Endothelial cell of umbilical vein (primary cell): ENCODE measurements at regions not wholly inside any gene's neighbourhood (a gene's known extent, or its start where the extent isn't known, plus 50 kb on each side); places are given as distances from the start of the nearest gene placed in this dataset.
A peak's percentile ranks its signal among the peaks of the same experiment; 100 is the strongest.

Experiments
- BruUV-seq: library from RNA; stranded (reverse); fragments of 400-500 nt; replicated peaks from 2 replicates; lab custom pipeline; 2021; lab: Mats Ljungman, UMichigan
- CTCF ChIA-PET: fragments of 300-600, 350-600 bp; sonication (Branson Sonifier 250); formaldehyde crosslinking; loops from one replicate; lab custom pipeline; 2021; ENCODE audit warnings: antibody characterized with exemption, inconsistent platforms; lab: Charles Lee
- POLR2A ChIA-PET: fragments of 300-600, 350-600 bp; sonication (Branson Sonifier 250); formaldehyde crosslinking; loops from one replicate; lab custom pipeline; 2021; ENCODE audit warnings: antibody characterized with exemption, inconsistent platforms; lab: Charles Lee
- DNase-seq: peaks from one replicate; pipeline ENCODE4 v3.0.0-alpha.2; 2011; ENCODE audit warnings: low read depth, low spot score
- FAIRE-seq: peaks from 2 replicates; lab custom pipeline; 2011; peaks lifted over from hg19 to GRCh38; lab: Jason Lieb, UNC
- H2AFZ ChIP-seq: 2 replicates; pipeline ENCODE4 v1.6.0; 2012; ENCODE audit warnings: low read depth, low read length, control low read depth, inconsistent platforms
- H3K27ac ChIP-seq: 2 replicates; pipeline ENCODE4 v1.5.1; 2011; ENCODE audit warnings: low read depth, mild to moderate bottlenecking, control low read depth, low read length, moderate library complexity; ENCODE audit not compliant: insufficient read depth
- H3K27me3 ChIP-seq, 2 experiments: 2 replicates each; pipeline versions ENCODE4 v1.6.0 to v1.6.1; 2011; ENCODE audit warnings: low read length in 2 of 2, mixed read lengths in 1 of 2; ENCODE audit not compliant: control insufficient read depth in 2 of 2, insufficient read depth in 2 of 2
- H3K36me3 ChIP-seq, 2 experiments: 2 replicates in 1 of 2; 3 replicates in 1 of 2; pipeline ENCODE4 v1.5.1; 2011; ENCODE audit warnings: low read length in 2 of 2, mild to moderate bottlenecking in 1 of 2, moderate library complexity in 1 of 2; ENCODE audit not compliant: control insufficient read depth in 2 of 2, insufficient read depth in 2 of 2; ENCODE audit errors: extremely low read depth in 1 of 2
- H3K4me1 ChIP-seq: 3 replicates; pipeline ENCODE4 v1.5.1; 2011; ENCODE audit warnings: mild to moderate bottlenecking, low read length; ENCODE audit not compliant: control insufficient read depth, insufficient read depth; ENCODE audit errors: extremely low read depth
- H3K4me2 ChIP-seq: 2 replicates; pipeline ENCODE4 v1.6.1; 2011; ENCODE audit warnings: low read length, control low read depth, mixed read lengths; ENCODE audit not compliant: insufficient read depth
- H3K4me3 ChIP-seq, 3 experiments: fragments of 200-600 bp in 1 of 3; sonication (generic), shearing (Covaris generic) in 1 of 3; replicated peaks in 1 of 3; 2 replicates each; pipeline ENCODE4 v1.5.1; 2011 to 2016; ENCODE audit warnings: control low read depth in 3 of 3, low read length in 3 of 3, mild to moderate bottlenecking in 2 of 3, inconsistent platforms in 1 of 3, low read depth in 1 of 3, moderate library complexity in 1 of 3; ENCODE audit not compliant: insufficient read depth in 1 of 3
- H3K79me2 ChIP-seq: 2 replicates; pipeline ENCODE4 v1.6.0; 2012; ENCODE audit warnings: low read length, inconsistent platforms; ENCODE audit not compliant: control insufficient read depth, insufficient read depth
- H3K9ac ChIP-seq: replicated peaks from 2 replicates; pipeline ENCODE3; 2011; ENCODE audit warnings: low read length, control low read depth; ENCODE audit not compliant: insufficient read depth; ENCODE audit errors: extremely low read depth
- H3K9me1 ChIP-seq: replicated peaks from 3 replicates; pipeline ENCODE4 v1.6.0; 2011; ENCODE audit warnings: mild to moderate bottlenecking, low read length; ENCODE audit not compliant: control insufficient read depth, insufficient read depth; ENCODE audit errors: extremely low read depth
- H3K9me3 ChIP-seq: replicated peaks from 2 replicates; pipeline ENCODE4 v1.5.1; 2012; ENCODE audit warnings: low read length, inconsistent platforms; ENCODE audit not compliant: control insufficient read depth, insufficient read depth
- H4K20me1 ChIP-seq: replicated peaks from 2 replicates; pipeline ENCODE3; 2011; ENCODE audit warnings: mild to moderate bottlenecking, low read length; ENCODE audit not compliant: control insufficient read depth, insufficient read depth; ENCODE audit errors: extremely low read depth
- FOS ChIP-seq: IDR thresholded peaks from 2 replicates; pipeline ENCODE4 v1.6.1; 2011; ENCODE audit warnings: mild to moderate bottlenecking, low read length, moderate library complexity, borderline replicate concordance; ENCODE audit not compliant: insufficient read depth
- GATA2 ChIP-seq: IDR thresholded peaks from 2 replicates; pipeline ENCODE4 v1.7.0; 2011; ENCODE audit warnings: low read depth, mild to moderate bottlenecking, moderate library complexity, mixed read lengths, low read length; ENCODE audit not compliant: insufficient read length, insufficient read depth
- JUN ChIP-seq: IDR thresholded peaks from 2 replicates; pipeline ENCODE4 v1.6.1; 2011; ENCODE audit warnings: borderline replicate concordance, low read depth; ENCODE audit not compliant: insufficient read length, insufficient read depth
- MYC ChIP-seq: IDR thresholded peaks from one replicate; pipeline ENCODE4 v1.6.1; 2011; ENCODE audit warnings: mild to moderate bottlenecking, low read depth, low read length
- POLR2A ChIP-seq: IDR thresholded peaks from 2 replicates; pipeline ENCODE4 v1.6.1; 2012; ENCODE audit warnings: low read depth, mild to moderate bottlenecking, control low read depth, low read length
- POLR2AphosphoS5 ChIP-seq: IDR thresholded peaks from 2 replicates; pipeline ENCODE4 v1.6.1; 2012; ENCODE audit warnings: low read depth, mild to moderate bottlenecking, control low read depth, low read length, moderate library complexity; ENCODE audit not compliant: insufficient read depth
- dilution Hi-C: fragments of 300-500 bp; cut with MboI; formaldehyde crosslinking; loops from one replicate; pipeline ENCODE4 v1.15.0; 2019; ENCODE audit warnings: low sequenced_read_pairs; ENCODE audit not compliant: extremely low pct_ligation_motif_present
- intact Hi-C: fragments of 100-400 bp; cut with micrococcal nuclease; formaldehyde crosslinking; loops from one replicate; pipeline ENCODE4 v1.10.0; 2022

DNA sequence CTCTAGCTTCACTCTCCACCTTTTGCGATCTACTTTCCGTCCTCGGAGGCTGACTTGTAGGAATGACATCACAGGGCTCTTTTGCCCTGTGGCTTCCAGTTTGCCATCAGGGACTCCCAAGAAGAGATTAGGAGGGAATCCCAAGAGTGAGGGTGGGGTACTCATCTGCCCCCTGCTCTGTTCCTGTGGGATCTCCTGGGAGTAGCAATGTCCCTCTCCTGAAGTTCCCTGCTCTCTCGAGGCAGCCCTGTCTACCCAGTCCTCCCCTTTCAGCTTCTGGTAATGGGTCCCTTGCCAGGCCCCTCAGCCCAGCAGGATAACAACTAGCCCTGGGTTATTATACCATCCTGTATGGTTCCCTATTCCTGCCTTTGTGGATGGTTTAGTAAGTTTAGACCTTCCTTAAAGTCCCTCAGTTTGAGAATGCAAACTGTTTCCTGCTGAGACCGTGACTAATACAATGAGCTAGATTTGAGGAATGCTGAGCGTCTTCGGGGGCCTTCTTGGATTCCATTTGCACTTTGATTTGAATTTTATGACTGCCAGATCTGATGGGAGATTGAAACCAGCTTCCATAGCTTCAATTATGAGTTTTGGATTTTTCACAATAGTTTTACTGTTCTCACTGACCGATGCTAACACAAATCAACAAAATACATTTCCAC, 73.7 kb upstream of the IPO5 start:
- Histone ChIP-seq H3K79me2 (no peaks in the 10 kb centered on the region), H3K27me3 (no peaks in the 10 kb centered on the region), H3K9me1 (no peaks in the 10 kb centered on the region), H3K9ac (peak overlapping the region; percentile 38), H3K36me3 (no peaks in the 10 kb centered on the region), H3K27ac (peak overlapping the region; percentile 91), H3K4me3 (no peak overlapping the region), H4K20me1 (no peaks in the 10 kb centered on the region), H3K4me1 (peaks cover 14% of the 10 kb centered on the region), H3K9me3 (no peaks in the 10 kb centered on the region), H2AFZ (peak overlapping the region; percentile 83), H3K4me2 (peak overlapping the region; percentile 40)
- FAIRE-seq: peak; percentile 88
- ChIA-PET POLR2A (no interaction called here), CTCF (interaction anchor here (0.9 to 2.3 kb wide), 7 partner anchors 10 to 32 kb away, joined by 3 to 16 read pairs (median 4); no protein-coding TSS in a partner anchor)
- BruUV-seq: TSS peak; percentile 76
- DNase-seq: peak; percentile 72
- dilution Hi-C loops (no loop called here), intact Hi-C loops (loop anchor here (2.0 kb wide), 1 partner anchor 97 kb away; no protein-coding TSS in a partner anchor)
- peak; percentile 39 for TF ChIP-seq POLR2AphosphoS5
- TF ChIP-seq FOS: peak; percentile 80
- peak; percentile 76 for TF ChIP-seq JUN
- TF ChIP-seq MYC: no peak
- TF ChIP-seq GATA2: peak; percentile 60

DNA sequence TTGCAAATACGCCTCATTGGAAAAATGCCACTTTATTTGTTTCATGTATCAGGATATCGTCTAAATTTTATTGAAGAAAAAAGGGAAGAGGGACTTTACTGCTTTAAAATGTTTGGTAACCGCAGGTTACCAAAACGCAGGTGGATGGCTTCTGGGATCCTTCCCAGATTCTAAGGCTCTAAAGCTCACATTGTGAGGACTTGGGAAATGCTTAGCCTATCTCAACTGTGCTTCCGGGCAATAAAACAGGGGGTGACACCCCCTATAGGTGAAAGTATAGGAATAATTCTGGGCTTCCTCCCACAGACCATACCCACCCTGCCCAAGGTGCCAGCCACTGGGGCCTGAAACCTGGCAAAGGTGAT, 73.2 kb upstream of the IPO5 start:
- CTCF ChIA-PET: interaction anchor here (0.9 to 2.3 kb wide), 6 partner anchors 9 to 31 kb away, joined by 3 to 16 read pairs (median 4); no protein-coding TSS in a partner anchor
- H3K4me1 ChIP-seq: peaks cover 14% of the 10 kb centered on the region
- no TSS peak for BruUV-seq
- H3K4me2 ChIP-seq: peak overlapping the region; percentile 40
- TF ChIP-seq POLR2A (no peak), GATA2 (peak; percentile 5)
- dilution Hi-C loops (no loop called here), intact Hi-C loops (loop anchor here (2.0 kb wide), 1 partner anchor 97 kb away; no protein-coding TSS in a partner anchor)
- H2AFZ ChIP-seq: peak overlapping the region; percentile 23
- H3K36me3 ChIP-seq: no peaks in the 10 kb centered on the region
- POLR2A ChIA-PET: no interaction called here
- H3K4me3 ChIP-seq: no peak overlapping the region
- no peaks in the 10 kb centered on the region for H3K27me3 ChIP-seq
- FAIRE-seq: no peak
- peak overlapping the region; percentile 91 for H3K27ac ChIP-seq
- no peak overlapping the region for H3K9ac ChIP-seq
- H3K9me3 ChIP-seq: no peaks in the 10 kb centered on the region
- no peaks in the 10 kb centered on the region for H3K9me1 ChIP-seq
- H4K20me1 ChIP-seq: no peaks in the 10 kb centered on the region
- H3K79me2 ChIP-seq: no peaks in the 10 kb centered on the region
- DNase-seq: no peak
